D341Med (cell line): ENCODE measurements at regions not wholly inside any gene's neighbourhood (a gene's known extent, or its start where the extent isn't known, plus 50 kb on each side); places are given as distances from the start of the nearest gene placed in this dataset.
"Not testable (repeated sequence)": the region's sequence is repeated elsewhere in the genome, so short reads cannot be mapped to it uniquely, and the experiment has no call there.

ENCODE experiments used
- DNase-seq: peaks from one replicate; pipeline ENCODE4 v3.0.0; 2012; ENCODE audit warnings: low spot score

GRCh38 chr9:108058135-108058814 is 568.7 kb upstream of the KLF4 start:
- no peak for DNase-seq

- no peak for DNase-seq
These were observed 568.0 kb upstream of the KLF4 start for GRCh38 chr9:108057421-108058134.

GRCh38 chr9:108056805-108057386 is 567.3 kb upstream of the KLF4 start:
- DNase-seq: no peak

- DNase-seq: no peak
These were observed 566.7 kb upstream of the KLF4 start for GRCh38 chr9:108056084-108056804.

- no peak for DNase-seq
These were observed 564.6 kb upstream of the KLF4 start for GRCh38 chr9:108054131-108054630.

GRCh38 chr9:108053555-108054061 is 564.0 kb upstream of the KLF4 start:
- peak; percentile 71 for DNase-seq

- peak; percentile 23 for DNase-seq
These were observed 563.0 kb upstream of the KLF4 start for GRCh38 chr9:108052431-108053080.

GRCh38 chr9:108050894-108051293 is 561.3 kb upstream of the KLF4 start:
- DNase-seq: no peak

- no peak for DNase-seq
These were observed 560.3 kb upstream of the KLF4 start for GRCh38 chr9:108049671-108050494.

- DNase-seq: no peak
These were observed 559.5 kb upstream of the KLF4 start for GRCh38 chr9:108049026-108049607.

GRCh38 chr9:108048406-108049025 is 558.9 kb upstream of the KLF4 start:
- DNase-seq: no peak

- DNase-seq: not testable (repeated sequence)
These were observed 558.2 kb upstream of the KLF4 start for GRCh38 chr9:108047777-108048176.

GRCh38 chr9:108047264-108047663 is 557.7 kb upstream of the KLF4 start:
- DNase-seq: no peak

- DNase-seq: no peak
These were observed 556.3 kb upstream of the KLF4 start for GRCh38 chr9:108045851-108046250.

- no peak for DNase-seq
These were observed 554.0 kb upstream of the KLF4 start for GRCh38 chr9:108043585-108043984.

GRCh38 chr9:108041551-108041950 is 552.0 kb upstream of the KLF4 start:
- DNase-seq: no peak

- no peak for DNase-seq
These were observed 551.2 kb upstream of the KLF4 start for GRCh38 chr9:108040783-108041182.

GRCh38 chr9:108039493-108039892 is 549.9 kb upstream of the KLF4 start:
- no peak for DNase-seq

GRCh38 chr9:108039012-108039411 is 549.4 kb upstream of the KLF4 start:
- DNase-seq: no peak

- DNase-seq: no peak
These were observed 545.9 kb upstream of the KLF4 start for GRCh38 chr9:108035487-108035886.
